ENCODE measurements at regions not wholly inside any gene's neighbourhood (a gene's known extent, or its start where the extent isn't known, plus 50 kb on each side); places are given as distances from the start of the nearest gene placed in this dataset.

- no peak for TF ChIP-seq CTCF (IDR thresholded peaks at IDR 0.05)
- TF ChIP-seq POLR2A (IDR thresholded peaks at IDR 0.05), result no peak
Observed at GRCh38 chr12:126219654-126220279, 1154.5 kb downstream of the AACS start.
